Left lobe of liver (tissue), 2 donors: ENCODE measurements at regions not wholly inside any gene's neighbourhood (a gene's known extent, or its start where the extent isn't known, plus 50 kb on each side); places are given as distances from the start of the nearest gene placed in this dataset.
"Not testable (repeated sequence)": the region's sequence is repeated elsewhere in the genome, so short reads cannot be mapped to it uniquely, and the experiment has no call there.

Experiments used
- ATAC-seq: fragments of 200-7000 bp; cut with Tn5 transposase; one replicate; pipeline ENCODE4 v1.9.1; 2020; ENCODE audit warnings: mild to moderate bottlenecking, moderate library complexity
- DNase-seq: peaks from one replicate; pipeline ENCODE4 v3.0.0-alpha.2; 2020; ENCODE audit warnings: low spot score
- donor health status: DM: no; HTN: no; CAD: no; lungs with moderate emphysema.
- donor health status: DM: no; HTN: yes; CAD: no.

DNA sequence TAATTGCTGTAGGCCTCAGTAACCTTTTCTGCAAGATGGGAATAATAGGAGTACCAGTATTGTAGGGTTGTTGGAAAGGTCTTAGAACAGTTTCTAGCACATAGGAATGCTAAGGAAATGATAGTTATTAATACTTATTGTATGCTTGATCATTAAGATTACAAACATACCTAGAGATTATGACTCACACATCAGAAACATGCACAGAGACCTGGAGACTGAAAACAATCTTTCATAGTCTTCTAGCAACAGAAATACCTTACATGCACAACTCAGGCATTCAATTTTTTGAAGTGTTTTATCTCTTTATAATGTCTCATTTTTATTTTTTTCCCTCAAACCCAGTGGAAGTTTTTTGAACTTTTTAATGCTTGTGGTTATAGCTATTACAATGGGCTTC lies 104.4 kb upstream of the ZBTB20 start:
- DNase-seq (no peak), ATAC-seq (no peak)

DNA sequence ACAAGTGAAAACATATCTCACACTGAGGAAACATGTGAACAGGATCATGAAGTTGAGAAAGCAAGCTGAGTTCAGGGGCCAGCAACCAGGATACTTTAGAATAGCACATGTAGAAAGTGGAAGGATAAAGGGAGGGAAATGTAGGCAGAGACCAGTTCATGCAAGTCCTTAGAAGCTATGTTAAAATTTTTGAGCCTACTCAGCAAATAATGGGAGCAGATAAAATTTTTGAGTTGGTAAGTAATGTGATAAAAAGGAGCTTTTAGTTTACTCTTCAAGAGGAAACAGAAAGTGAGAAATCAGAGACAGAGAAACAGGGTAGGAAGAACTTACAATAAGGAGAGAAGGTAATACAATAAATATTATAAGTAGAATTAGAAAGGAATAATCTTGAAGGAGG lies 105.6 kb upstream of the ZBTB20 start:
- ATAC-seq (no peak), DNase-seq (no peak)

DNA sequence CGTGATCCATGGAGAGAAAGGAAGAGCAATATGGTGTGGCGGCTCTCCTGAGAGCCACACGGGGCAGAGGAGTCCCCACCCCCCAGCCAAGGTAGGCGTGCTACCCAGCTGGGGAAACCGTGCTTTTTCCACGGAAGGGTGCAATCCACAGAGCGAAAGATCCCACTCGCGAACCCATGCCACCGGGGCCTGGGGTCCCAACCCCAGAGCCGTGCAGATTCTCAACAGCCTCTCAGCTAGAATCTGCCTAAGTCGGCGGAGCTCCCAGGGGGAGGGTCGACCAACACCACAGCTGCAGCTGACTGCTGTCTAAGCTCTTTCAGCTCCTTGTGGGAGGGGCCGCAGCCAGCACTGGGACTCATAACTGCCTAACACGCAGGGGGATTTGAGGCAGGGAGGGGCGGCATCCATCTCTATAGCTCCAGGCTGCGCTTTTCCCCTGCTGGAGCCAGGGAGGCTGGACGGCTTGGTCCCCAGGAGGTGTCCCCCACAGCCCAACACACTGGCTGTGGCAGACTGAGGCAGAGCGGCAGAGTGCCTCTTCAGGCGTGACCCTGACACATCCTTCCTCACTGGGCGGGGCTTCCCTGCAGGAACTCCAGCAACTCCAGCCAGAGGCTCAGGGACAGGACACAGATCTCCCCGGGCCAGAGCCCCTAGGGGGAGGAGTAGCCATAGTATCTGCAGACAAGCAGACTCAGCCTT lies 107.6 kb upstream of the ZBTB20 start:
- no peak for ATAC-seq
- DNase-seq: no peak

DNA sequence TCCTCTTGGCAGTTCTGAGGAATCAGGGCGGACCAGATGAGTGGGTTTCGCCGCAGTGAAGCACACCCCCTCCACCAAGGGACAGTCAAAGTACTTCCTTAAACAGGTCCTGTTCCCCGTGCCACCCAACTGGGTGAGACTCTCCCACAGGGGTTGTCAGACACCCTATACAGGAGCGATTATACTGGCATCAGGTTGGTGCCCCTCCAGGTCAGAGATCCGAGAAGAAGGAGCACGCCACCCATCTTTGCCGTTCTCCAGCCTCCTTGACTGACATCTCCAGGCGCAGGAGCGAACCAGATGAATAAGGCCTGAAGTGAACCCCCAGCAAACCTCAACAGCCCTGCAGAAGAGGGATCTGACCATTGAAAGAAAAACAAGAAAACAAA lies 108.1 kb upstream of the ZBTB20 start:
- ATAC-seq (no peak), DNase-seq (no peak)

DNA sequence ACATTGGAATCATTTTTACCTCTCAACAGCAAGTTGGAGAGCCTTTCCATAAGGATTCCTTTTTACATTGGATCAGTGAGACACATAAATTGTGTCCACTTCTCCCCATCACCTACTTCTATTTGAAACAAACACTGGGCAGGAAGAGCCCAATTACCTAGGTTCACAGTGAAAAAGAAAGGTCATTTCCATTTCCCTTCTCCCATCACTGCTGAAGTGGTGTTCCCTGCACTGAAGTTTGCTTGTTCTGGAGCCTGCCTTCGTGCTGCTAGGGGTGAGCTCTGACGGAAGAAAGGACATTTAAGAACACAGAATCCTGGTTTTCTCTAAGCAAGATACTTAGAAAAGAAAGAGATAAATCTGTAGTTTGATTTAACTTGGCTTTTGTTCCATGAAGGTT lies 123.8 kb upstream of the ZBTB20 start:
- no peak for ATAC-seq

DNA sequence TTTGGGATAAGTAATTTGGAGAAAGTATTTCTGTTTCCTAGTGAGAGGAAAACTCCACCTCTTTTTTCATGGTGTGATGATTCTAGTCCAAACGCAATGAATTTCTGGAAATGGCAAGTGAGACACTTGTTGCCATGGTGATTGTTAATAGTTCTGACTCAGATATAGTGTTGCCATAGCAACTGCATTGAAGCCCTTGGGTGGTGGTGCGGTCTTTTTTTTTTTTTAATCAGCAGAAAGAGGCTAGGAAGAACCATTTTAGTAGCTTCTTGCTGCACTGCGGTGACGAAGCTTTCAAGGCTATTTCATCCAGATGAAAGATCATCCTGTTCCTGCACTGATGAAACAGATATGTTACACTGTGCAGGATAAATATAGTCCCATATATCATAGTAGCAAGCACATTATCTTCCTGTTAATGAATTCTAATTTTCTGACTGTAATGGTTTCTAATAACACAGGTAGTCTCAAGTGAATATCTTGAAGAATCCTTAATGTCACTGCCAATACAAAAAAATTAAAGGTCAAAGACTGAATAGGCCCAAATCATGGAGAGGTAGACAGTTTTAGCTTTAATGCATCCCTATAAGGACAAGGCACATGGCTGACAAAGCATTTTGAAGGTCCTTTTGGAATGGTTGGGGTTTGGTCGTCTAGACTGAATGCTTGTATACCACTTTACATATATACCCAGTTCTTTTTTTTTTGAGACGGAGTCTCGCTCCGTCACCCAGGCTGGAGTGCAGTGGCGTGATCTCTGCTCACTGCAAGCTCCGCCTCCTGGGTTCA lies 125.1 kb upstream of the ZBTB20 start:
- ATAC-seq (no peak), DNase-seq (no peak)

More for the DNA sequence above, 123.8 kb upstream of the ZBTB20 start:
- no peak for DNase-seq

DNA sequence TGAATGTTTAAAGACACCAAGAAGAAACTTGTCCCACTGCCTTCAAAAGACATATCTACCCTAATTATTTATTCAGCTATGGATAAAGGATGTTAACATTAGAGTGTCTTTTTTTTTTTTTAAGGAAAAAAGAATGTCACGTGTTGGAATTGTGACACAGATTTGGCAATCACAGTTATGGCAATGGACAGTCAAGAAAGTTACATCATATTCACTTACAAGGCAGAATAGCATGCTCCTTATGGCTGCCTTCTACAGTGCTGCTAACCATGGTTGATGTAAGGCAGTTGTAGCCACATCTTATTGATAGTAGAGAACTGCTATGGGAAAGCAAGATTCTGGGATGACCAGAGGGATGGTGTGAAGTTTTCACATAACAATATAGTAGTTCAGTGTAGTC lies 128.8 kb upstream of the ZBTB20 start:
- DNase-seq: no peak
- ATAC-seq: no peak

DNA sequence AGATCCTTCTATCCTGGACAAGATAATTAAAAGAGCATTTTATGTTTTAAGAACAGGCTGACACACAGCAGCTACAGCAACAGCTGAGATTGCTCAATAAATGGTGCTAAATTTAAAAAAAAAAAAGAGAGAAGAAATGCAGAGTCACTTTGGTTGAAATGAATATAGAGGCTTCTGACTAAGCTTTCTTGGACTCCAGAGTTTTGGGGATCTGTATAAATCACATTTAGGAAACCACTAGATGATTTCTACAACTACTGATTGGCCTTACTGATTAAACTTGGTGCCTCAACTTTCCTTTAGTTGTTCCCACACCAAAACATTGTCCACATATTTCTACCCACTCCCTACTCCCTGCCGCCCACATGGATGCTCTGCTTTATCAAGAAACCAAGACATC lies 132.9 kb upstream of the ZBTB20 start:
- DNase-seq: no peak
- ATAC-seq: no peak

DNA sequence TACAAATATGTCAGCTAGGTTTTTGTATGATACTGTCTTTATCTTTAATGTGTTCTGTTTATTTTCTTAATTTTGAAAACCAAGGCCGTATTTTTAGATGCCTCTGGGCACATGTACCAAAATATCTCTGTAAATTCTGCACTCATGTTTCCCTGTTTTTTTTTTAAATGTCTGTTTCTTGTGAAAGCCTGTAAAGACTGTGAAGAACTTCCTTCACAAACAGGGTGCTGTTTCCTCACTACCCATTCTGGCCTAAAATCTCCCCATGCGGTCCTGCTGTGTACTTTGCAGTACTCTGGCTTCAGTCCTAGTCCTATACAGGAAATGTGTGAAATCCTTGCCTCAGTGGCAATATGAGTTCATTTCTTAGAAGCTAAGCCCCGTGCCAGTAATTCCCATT lies 133.4 kb upstream of the ZBTB20 start:
- ATAC-seq: no peak
- no peak for DNase-seq

DNA sequence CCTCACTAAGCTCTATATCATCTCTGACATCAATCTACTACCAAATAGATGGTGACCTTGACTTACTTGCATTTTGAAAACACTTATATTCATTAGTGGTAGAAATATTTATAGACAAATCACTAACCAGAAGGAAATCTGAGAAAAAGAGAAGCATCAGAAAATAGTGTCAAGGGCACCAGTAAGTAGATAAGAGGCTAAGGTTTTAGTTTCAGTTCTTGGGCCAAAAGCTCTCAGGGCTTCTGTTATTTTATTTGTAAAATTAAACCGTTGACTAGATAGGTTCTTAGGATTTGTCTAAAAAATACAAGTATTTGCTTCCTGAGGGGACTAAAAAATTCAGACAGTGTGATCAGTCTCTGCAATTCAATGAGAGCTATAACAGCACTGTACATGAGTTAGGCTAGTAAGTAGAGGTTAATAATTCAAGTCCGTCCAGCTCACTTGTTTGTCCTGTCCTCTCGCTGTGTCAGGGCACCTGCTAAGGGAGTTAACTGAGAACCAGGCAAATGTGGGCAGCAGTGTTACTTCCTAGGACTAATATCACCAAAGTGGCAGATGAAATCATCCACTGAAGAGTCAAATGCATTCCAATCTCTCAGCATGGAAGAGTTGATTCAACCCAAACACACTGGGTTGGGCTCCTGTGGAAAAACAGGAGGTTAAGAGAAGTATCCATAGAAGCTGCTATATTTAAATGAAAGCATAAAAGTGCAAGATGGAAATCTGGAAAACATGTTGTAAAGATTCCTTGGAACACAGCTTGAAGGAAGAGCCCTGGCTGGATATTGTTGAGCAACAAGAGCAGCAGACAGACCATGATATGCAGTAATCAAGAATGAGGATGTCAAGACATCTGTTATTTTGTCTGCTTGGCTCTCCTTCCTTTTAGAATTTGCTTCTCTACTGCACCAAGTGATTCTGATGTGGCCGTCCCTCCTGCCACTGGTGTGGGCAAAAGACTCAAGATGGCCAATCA lies 134.9 kb upstream of the ZBTB20 start:
- DNase-seq (no peak), ATAC-seq (no peak)

DNA sequence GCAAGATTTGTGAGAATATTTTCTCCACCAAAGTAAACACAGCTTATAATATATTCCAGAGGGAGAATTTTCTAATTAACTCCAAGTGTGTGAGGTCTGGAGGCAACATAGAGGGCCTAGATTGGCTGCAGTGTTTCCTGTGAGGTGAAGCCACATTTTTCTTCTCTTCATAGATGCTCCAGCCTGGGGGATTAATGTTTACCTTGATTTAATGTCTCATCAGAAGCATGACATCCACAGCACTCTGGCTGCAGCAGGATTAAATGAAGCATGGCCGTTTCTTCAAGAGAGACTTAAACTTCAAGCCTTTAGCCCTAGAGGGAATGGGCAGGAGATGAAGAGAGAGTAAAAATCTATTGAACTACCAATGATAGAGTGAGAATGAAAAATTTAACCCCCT lies 137.9 kb upstream of the ZBTB20 start:
- no peak for ATAC-seq
- no peak for DNase-seq

DNA sequence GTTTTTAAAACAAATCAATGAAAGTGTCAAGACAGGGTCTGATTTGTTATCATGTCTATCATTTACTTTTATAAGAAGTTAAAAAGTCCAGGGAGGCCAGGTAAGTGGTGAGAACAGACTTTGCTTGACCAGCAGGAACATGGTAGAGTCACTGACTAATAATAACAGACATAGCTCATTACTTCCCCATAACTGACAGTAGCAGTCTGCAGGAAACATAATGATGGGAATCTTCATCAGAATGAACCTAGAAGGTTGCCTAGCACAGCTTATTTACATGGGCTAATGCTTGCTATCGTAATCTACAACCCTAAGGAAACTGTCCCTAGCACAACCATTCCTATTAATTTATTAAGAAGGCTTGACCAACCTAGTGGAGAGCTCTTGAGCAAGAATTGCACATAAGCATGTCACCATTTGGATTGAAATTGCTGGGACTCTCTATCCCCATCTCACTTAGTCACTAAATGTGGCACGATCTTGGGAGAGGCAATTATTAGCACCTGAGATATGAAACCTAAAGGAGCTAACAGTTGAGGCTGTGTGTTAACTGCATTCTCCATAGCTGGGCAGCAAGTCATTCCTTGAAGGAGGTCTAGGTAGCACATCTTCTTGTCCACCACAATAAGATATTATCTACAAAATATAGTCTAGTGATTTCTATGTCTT lies 139.6 kb upstream of the ZBTB20 start:
- ATAC-seq (no peak), DNase-seq (no peak)

DNA sequence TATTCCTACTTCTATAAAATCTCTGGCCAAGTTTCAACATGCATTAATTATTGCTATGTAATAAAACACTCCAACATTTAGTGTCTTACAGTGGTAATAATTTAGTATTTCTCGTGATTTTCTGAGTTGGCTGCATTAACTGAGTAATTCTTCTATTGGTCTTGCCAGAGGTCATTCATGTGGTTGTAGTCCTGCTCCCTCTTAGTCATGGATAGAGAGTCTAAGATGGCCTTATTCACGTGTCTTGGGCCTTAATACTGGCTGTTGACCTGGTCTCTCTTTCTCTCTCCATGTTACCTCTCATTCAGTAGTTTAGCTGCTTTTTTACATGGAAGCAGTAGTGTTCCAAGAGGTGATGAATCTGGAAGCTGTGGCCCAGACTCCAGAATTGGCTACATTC lies 140.1 kb upstream of the ZBTB20 start:
- no peak for DNase-seq
- no peak for ATAC-seq

DNA sequence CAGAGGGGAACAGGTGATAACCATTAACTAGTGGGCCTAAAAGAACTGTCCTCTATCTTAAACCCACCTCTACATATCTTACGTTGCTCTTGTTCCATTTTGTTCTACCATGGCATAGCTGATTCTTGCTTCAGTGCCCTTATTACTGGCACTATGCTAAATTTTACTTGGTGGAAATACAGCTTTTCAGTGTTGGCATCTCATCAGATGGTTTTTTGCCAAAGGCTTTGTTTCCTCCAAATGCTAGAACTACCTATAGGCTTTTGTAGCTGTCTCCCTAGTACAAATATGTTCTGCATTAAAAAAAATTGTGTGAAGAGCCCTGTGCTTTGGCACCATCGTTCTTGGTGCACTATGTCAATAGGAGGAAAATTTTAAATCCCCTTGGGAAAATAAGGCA lies 145.0 kb upstream of the ZBTB20 start:
- no peak for DNase-seq
- ATAC-seq: no peak

DNA sequence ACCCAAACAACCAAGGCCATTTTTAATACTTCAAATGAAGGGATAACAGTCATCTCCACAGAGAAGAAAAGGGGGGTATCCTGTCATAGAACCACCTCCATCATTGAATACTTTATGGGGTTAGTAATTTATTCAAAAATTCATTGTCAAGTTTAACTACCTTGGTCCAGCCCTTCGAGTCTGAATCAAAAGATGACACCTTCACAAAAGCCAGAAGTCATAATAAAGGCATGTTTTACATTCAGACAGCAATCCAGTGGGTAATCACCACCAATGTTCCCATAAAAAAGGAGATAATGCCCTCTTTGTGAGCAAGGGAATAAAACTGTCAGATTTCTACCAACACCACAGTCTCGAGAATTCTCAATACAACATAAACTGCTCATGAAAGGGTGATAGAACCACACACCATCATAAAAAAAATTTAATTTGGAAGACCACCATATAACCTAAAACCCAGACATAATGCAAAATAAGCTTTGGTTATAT lies 145.6 kb upstream of the ZBTB20 start:
- no peak for DNase-seq
- no peak for ATAC-seq

DNA sequence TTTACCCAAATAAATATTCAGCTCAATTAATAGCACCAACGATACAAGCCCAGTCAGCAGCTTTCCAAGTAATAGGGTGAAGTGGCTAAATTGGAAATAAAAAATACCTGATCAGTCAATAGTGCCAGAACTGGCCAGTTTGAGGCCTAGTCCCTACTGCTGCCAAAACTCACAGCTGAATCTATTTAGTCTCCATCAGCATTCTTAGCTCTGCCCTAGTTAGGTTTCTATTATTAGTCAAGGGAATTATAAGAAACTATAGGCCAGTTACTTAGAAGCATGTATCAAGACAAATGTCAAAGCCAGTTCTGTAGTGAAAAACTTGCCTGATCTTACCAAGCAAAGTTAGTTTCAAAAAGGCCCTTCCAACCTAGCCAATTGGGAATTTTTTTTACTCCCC lies 146.2 kb upstream of the ZBTB20 start:
- DNase-seq: no peak
- no peak for ATAC-seq

DNA sequence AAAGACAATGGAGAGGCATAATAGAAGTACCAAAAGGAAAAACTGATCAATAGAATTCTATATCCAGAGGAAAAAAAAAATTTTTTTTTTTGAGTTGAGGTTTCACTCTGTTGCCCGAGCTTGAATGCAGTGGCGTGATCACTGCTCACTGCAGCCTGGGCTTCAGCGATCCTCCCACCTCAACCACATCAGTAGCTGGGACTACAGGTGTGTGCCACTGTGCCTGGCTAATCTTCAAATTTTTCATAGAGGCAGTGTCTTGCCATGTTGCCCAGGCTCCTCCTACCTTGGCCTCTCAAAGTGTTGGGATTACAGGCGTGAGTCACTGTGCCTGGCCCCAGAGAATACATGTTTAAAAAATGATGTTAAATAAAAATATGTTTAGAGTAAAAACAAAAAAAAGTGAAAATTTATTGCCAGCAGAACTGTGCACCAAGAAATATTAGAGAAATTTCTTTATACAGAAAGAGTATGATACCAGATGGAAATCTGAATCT lies 154.3 kb upstream of the ZBTB20 start:
- ATAC-seq (no peak), DNase-seq (no peak)

DNA sequence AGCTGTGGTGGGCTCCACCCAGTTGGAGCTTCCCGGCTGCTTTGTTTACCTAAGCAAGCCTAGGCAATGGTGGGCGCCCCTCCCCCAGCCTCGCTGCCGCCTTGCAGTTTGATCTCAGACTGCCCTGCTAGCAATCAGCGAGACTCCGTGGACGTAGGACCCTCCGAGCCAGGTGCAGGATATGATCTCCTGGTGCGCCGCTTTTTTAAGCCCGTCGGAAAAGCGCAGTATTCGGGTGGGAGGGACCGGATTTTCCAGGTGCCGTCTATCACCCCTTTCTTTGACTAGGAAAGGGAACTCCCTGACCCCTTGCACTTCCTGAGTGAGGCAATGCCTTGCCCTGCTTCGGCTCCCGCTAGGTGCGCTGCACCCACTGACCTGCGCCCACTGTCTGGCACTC lies 170.9 kb upstream of the ZBTB20 start:
- not testable (repeated sequence) for ATAC-seq

DNA sequence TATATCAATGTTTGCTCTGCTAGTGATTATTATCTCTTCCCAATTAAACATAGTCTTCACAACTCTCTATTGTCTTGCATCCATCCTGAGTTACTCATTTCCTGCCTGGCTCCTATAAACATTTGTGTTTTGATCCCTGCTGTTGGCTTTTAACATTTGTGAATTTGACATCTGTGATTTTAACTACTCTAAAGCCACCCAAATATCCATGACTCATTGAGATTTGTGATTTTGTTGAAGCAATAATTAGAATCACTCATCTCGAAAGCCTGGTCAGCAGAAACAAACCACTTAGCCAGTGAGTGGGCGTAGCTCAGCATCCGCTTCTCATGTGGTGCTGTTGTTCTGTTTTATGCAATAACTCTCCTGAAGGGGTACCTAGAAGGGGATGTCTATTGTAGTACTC lies 174.3 kb upstream of the ZBTB20 start:
- ATAC-seq: no peak
- DNase-seq: no peak

More for the DNA sequence above, 170.9 kb upstream of the ZBTB20 start:
- DNase-seq: not testable (repeated sequence)

DNA sequence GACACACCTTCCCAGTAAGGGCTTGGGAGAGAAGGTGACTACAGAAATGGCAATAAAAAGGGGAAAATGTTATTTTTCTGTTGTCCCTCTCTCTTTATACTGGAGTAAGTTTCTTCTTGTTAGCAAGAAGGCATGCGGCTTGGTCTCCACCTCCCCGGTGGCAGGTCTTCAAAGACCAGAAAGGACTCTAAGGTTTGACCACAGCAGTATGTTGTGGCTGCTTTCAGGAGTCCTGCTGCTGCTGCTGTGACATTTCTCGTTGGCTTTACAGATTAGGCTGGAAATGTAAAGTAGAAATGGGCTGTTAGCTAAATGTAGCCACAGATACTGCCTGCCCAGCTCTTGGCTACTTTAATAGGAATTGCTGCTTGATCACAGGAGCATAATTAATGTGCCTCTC lies 175.8 kb upstream of the ZBTB20 start:
- DNase-seq (no peak), ATAC-seq (no peak)

DNA sequence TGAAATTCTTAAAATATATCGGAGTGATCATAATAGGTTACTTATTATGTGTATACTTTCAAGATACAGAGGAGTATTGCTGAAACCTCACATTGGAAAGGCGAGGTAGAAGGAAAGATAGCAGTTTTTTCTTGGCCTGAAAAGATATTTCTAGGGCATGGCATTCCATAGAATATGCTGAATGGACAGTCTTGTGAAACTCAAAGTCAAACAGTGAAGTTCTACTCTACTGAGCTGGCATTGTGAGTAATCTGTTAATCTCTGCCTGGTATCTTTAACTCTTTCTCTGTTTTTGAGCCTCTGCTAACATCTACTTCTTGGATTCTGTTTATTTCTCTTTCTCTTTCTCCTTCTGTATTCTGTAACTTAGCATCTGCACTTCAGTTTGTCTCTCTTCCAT lies 176.3 kb upstream of the ZBTB20 start:
- DNase-seq (no peak), ATAC-seq (no peak)
